GM12864 (cell line): ENCODE measurements at regions not wholly inside any gene's neighbourhood (a gene's known extent, or its start where the extent isn't known, plus 50 kb on each side); places are given as distances from the start of the nearest gene placed in this dataset.

Experiments
- DNase-seq: peaks from one replicate; pipeline ENCODE4 v3.0.0-alpha.2; 2011; ENCODE audit warnings: low read depth
- H3K4me3 ChIP-seq: 2 replicates; pipeline ENCODE4 v1.5.1; 2011; ENCODE audit warnings: mild to moderate bottlenecking, low read depth, low read length, control low read depth
- TF ChIP-seq, protein P1 (sequence below): IDR thresholded peaks from 2 replicates; pipeline ENCODE4 v1.5.1; 2011; ENCODE audit warnings: low read depth, mild to moderate bottlenecking, moderate library complexity, low read length, control low read depth, inconsistent platforms; ENCODE audit errors: missing control alignments

DNA sequence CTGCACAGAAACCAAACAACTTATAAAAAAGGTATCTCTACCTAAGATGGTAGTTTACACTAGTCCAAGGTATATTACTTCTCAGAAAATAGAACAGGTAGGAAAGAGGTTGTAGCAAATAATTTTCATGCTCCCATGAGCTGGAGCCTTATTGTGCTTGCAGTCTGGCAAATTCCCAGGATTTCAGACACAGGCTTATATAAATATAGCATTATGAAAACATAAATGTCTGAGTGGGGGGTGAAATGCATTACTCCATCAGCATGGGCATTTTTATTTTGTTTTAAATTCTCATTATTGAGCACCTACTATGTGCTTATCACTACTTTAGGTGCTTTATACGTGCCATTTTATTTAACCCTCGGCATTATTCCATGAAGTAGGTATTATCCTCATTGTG lies 83.0 kb upstream of the PHYHIPL start:
- H3K4me3 ChIP-seq: no peak overlapping the region
- TF ChIP-seq, protein P1, sequence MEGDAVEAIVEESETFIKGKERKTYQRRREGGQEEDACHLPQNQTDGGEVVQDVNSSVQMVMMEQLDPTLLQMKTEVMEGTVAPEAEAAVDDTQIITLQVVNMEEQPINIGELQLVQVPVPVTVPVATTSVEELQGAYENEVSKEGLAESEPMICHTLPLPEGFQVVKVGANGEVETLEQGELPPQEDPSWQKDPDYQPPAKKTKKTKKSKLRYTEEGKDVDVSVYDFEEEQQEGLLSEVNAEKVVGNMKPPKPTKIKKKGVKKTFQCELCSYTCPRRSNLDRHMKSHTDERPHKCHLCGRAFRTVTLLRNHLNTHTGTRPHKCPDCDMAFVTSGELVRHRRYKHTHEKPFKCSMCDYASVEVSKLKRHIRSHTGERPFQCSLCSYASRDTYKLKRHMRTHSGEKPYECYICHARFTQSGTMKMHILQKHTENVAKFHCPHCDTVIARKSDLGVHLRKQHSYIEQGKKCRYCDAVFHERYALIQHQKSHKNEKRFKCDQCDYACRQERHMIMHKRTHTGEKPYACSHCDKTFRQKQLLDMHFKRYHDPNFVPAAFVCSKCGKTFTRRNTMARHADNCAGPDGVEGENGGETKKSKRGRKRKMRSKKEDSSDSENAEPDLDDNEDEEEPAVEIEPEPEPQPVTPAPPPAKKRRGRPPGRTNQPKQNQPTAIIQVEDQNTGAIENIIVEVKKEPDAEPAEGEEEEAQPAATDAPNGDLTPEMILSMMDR: no peak
- no peak for DNase-seq

DNA sequence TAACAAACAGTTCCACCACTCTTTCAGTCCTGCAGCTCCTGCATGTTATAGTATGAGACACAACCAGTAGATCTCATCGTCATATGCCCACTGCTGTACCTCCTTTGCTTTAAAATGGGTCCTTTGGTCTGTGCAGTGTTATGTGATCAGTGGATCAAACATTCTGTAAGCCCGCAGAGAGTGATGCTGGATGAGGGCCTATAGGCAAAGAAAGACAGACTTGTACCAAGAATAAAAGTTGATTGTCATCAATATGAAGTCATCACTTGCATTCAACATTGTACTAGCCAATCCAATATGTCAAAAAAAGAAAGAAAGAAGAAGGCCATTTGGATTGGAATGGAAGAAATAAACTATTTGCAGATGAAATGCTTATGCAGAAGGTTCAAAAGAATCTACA lies 79.8 kb upstream of the PHYHIPL start:
- DNase-seq: no peak
- TF ChIP-seq, protein P1: no peak
- H3K4me3 ChIP-seq: no peak overlapping the region

DNA sequence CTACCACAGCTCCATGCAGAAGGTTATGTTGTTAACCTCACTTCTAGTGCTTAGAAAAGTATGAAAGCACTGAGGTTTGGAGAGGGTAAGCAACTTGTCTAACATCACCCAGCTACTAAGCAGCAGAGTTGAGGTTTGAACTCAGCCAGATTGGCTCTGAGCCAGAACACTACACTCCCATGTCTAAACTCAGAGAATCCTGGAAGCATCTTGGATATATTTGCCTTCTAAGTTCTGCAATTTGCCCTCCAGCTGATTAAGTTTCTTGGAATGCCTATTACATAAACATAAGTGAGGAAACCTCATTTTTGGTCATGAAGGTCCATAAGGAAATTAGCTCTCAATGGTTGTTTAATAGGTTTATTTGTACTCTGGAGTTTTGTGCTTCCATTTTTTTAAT lies 78.1 kb upstream of the PHYHIPL start:
- TF ChIP-seq, protein P1: no peak
- DNase-seq: no peak
- H3K4me3 ChIP-seq: no peak overlapping the region

DNA sequence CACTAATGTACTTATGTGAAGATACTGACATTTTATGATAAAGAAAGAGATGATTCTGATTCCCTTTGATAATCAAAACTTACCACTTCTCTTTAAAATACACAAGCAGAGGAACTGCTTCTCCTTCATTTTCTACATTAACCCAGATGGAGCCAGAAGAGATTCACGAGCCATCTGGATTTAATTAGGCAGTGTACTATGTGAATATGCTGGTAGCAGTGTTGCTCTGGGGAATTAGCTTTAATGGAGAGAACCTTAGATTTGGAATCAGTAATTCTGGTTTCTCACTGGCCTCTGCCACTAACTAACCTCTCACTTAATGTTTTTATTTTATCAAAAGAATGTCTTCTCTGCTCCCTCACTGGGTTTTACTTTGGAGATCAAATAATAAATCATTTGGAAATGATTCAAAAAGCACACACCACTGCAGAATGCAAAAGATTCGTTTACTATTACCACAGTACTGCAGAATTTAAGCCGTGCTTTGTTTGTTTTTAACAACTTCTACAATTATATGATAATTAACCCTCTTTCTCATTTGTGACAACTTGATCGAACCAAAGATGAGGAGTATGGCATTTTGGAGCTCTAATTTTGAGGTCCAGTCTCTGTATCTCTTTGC lies 77.5 kb upstream of the PHYHIPL start:
- TF ChIP-seq, protein P1: no peak
- H3K4me3 ChIP-seq: no peak overlapping the region
- no peak for DNase-seq

DNA sequence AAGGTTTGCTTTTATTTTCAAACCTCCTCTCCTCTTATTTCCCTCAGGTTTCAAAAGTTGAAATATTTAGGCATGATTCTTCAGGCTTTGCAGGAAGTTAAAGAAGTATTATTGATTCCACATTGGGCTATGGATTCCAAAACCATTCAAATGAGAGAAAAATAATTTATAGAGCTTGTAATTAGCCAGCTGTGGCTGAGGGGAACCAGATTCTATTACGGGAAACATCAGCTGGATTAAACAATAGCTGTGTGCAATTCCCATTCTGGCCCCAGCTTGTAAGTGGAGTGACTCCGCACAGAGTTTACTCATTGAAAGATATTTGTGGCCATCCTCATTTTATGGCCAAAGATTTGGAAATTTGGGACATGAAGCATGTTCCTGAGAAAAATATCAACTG lies 77.0 kb upstream of the PHYHIPL start:
- H3K4me3 ChIP-seq: no peak overlapping the region
- DNase-seq: no peak
- TF ChIP-seq, protein P1: no peak

DNA sequence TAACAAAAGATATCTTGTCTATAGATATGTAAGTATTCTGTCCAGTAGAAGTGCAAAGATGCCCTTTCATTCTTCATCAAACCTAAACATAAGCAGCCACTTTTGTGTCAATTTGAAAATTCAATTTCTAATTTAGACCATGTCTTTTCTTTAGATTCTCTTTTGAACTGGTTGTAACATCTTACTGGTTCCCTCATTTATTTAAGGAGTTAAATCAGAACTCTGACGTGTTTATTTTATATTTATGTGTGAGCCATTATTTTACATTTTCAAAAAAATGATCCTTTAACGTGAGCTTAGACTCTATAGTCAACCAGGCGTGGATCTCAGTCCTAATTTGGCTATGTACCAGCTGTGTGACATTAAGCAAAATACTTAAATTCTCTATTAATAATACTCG lies 74.0 kb upstream of the PHYHIPL start:
- TF ChIP-seq, protein P1: no peak

DNA sequence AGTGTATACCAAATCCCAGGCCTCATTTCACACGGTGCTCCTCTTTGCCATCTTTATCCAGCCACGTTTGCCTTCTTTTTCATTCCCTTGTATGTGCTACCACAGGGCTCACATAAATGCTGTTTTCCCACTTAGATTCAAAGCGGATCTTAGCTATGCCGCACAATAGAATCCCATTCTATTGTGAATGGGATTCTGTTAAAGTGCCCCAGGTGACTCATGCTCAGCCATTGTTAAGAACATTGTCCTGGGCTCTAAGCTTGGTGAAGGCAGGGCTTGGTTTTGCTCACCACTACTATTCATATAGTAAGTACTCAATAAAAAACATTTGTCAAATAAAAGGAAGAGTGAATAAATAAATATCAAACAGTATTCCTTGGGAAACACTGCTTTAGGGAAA lies 72.3 kb upstream of the PHYHIPL start:
- H3K4me3 ChIP-seq: no peak overlapping the region
- no peak for DNase-seq
- TF ChIP-seq, protein P1: no peak

More for the DNA sequence above, 74.0 kb upstream of the PHYHIPL start:
- H3K4me3 ChIP-seq: no peak overlapping the region
- DNase-seq: no peak
